H54 (cell line): ENCODE measurements at regions not wholly inside any gene's neighbourhood (a gene's known extent, or its start where the extent isn't known, plus 50 kb on each side); places are given as distances from the start of the nearest gene placed in this dataset.
"Not testable (repeated sequence)": the region's sequence is repeated elsewhere in the genome, so short reads cannot be mapped to it uniquely, and the experiment has no call there.

Experiments
- DNase-seq: peaks from one replicate; pipeline ENCODE4 v3.0.0; 2011; ENCODE audit warnings: low spot score, mixed read lengths; ENCODE audit not compliant: insufficient read length
- FAIRE-seq: peaks from 3 replicates; lab custom pipeline; 2011; peaks lifted over from hg19 to GRCh38; lab: Jason Lieb, UNC
- POLR2A ChIP-seq: IDR thresholded peaks from 2 replicates; pipeline ENCODE4 v1.6.1; 2011; ENCODE audit warnings: low read depth, mild to moderate bottlenecking, low read length

- no peak for TF ChIP-seq POLR2A
- FAIRE-seq: no peak
- no peak for DNase-seq
Measured at GRCh38 chr2:124996406-124996805, 971.3 kb downstream of the CNTNAP5 start.

DNA sequence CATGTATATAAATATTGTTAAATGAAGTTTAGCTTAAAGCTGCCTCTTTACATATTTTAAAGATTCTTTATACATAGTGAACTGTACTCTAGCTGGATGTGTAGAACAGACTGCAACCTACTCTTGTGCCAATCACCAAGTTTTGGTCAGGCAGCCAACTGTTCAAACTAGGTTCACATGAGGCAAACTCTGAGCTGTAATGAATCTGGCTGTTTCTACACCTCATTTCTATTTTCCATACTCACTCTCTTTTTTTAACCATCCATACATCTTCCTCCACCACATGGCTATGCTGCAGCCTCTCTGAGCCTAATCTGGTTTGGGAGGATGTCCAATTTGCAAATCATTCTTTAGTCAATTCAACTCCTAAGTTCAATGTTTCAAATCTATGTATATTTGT, 974.8 kb downstream of the CNTNAP5 start:
- no peak for TF ChIP-seq POLR2A
- FAIRE-seq: no peak
- no peak for DNase-seq

GRCh38 chr2:125004106-125004800, 979.2 kb downstream of the CNTNAP5 start:
- FAIRE-seq (no peak), DNase-seq (no peak)

DNA sequence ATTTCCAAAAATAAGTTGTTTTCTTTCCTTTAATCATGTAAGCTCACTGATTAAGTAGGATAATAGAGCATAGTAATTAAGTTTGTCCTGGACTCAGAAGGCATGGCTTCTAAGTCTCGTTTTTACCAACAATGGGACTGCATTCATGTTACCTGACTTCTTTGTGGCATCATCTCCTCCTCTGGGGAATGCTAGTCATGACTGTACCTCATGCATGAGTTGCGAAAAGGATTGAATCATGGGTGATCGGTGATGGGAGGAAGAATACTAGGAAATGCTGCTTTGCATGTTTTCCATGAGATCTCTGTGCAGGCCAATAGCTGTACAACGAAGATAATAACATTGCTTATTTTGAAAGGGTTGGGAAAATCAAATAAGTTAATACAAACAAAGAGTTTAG, 981.6 kb downstream of the CNTNAP5 start:
- TF ChIP-seq POLR2A: no peak
- FAIRE-seq (no peak), DNase-seq (no peak)

More at GRCh38 chr2:125004106-125004800, 979.2 kb downstream of the CNTNAP5 start:
- no peak for TF ChIP-seq POLR2A

- DNase-seq, FAIRE-seq: not testable (repeated sequence)
Measured at GRCh38 chr2:125028721-125029120, 1003.6 kb downstream of the CNTNAP5 start.

DNA sequence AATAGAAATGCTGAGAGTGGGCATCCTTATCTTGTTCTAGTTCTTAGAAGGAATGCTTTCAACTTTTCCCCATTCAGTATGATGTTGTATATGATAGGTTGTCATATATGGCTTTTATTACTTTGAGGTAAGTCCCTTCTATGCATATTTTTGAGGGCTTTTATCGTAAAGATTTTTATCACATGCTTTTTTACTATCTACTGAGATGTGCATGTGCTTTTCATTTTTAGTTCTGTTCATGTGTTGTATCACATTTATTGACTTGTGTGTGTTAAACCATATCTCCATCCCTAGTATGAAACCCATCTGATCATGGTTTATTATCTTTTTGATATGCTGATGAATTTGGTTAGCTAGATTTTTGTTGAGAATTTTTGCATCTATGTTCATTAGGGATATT, 1008.8 kb downstream of the CNTNAP5 start:
- FAIRE-seq (no peak), DNase-seq (no peak)
- TF ChIP-seq POLR2A: no peak

DNA sequence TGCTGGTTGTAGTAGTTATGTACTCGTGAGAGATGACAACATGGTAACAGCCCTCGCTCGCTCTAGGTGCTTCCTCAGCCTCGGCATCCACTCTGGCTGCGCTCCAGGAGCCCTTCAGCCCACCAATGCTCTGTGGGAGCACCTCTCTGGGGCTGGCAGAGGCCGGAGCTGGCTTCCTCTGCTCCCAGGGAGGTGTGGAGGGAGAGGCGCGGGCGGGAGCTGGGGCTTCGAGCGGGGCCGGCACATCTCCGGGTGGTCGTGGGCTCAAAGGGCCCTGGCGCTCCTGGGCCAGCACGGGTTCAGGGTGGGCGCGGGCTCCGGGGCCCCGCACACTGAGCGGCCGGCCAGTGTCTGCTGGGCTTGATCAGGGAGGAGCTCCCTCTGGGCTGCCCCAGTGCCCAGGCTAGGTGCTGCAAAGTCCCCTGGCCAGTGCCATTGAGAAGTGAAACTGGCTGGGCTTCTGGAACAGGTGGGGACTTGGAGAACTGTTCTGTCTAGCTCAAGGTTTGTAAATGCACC, 1012.1 kb downstream of the CNTNAP5 start:
- DNase-seq: no peak
- no peak for TF ChIP-seq POLR2A
- FAIRE-seq: no peak

DNA sequence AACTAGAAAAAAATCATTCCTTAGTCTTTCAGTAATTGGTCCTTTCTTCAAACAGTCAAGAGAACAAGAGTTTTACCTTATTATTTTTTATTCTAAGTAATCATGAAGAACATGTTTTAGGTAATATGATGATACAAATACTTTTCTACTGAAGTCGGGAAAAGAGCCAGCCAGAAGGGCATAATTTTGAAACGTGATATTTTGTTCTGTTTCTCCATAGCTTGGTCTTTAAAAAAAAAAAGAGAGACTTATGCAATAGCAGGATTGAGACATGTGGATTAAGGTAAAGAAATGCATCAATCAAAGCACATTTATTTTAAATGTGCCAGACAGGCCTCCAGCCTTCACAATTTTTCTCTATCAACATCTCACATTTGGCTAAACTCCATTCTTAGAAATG, 1016.8 kb downstream of the CNTNAP5 start:
- FAIRE-seq: no peak
- no peak for DNase-seq
- no peak for TF ChIP-seq POLR2A

GRCh38 chr2:125042727-125043126, 1017.6 kb downstream of the CNTNAP5 start:
- DNase-seq: no peak
- no peak for FAIRE-seq
- no peak for TF ChIP-seq POLR2A

DNA sequence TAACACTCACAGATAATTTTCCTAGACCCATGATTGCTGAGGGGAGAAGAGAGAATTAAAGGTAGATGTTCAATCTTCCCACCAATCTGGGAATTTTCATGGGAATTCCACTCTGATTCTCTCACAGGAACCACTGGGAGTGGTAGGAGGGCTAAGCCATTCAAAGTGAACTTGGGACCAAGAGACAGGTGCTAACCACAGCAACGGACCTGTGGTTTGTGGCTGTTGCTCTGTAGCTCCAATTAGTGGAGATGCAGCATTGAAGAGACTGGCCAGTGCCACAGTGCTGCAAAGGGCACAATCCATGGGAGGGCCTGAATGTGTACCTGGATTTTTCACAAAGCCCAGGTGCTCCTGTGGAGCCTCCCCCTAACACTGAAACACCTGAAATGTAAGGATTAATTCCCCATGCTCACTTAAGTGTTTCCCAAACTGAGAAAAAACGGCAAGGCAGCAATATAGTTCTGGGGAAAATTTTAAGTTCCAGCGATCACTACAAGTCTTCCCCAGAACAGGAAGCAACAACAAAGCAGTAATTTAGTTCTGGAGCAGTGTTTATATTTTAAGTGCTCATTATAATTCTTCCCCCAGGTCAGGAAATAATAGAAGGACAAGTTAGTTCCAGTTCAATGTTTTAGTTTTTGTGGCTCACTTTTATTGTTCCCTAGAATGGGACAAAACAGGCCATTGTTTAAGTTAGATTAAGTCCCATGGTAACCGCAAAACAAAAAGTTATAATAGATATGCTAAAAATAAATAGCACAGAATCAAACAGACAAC, 1045.8 kb downstream of the CNTNAP5 start:
- FAIRE-seq: no peak
- no peak for DNase-seq
- no peak for TF ChIP-seq POLR2A

DNA sequence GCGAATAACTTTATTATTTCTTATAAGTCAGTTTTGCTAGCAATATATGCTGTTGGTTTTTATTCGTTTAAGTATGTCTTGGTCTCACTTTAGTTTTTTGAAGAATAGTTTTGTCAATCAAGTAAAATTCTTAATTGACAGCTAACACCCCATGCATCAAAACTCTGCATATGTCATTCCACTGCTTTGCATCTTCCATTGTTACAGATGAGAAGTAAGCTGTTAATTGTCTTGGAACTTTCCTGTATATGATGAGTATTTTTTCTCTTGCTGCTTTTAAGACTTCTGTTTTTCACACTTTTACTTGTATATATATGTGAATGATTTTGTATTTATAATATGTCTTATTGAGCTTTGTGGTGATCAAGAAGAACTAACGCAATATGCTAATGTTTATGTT, 1048.4 kb downstream of the CNTNAP5 start:
- no peak for TF ChIP-seq POLR2A
- no peak for FAIRE-seq
- DNase-seq: no peak

- TF ChIP-seq POLR2A: no peak
- FAIRE-seq: no peak
- DNase-seq: no peak
Measured at GRCh38 chr2:125085904-125086303, 1060.8 kb downstream of the CNTNAP5 start.

DNA sequence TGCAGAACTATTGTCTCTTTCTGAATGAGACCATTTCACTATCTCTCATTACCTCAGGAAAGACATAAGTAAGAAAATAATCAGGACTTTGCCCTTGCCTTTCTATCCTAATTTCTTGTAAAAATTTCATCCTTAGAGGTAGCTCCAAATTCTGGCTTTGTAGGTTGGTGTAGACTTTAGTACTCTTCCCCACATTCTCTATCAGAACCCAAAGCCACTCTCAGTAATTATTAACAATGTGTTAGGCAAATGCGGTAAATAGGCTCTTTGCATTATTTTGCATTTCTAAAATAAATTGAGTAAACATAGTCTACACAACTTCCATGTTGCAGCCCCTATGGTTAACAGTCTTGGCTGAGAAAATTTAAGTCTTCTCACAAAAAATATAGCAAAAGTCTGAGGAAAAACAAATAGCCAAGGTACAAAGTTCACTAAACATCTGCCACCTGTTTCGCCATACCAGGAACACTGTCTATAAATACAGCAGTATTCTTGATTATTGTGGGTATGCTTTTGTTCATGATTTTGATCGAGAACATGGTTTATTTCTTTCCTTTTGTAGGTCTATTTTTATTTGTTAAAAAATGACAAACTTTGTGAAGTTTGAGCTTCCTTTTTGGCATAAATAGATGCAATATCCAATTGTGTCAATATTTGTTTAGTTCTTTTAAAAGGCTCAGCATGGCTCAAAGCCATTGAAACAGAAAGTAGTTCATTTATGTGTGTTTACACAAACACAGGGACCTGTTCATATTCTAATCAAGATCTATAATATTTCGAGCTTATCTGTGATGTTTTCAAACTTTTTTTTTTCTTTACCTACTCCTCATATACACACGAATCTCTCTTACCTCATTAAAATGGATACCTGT, 1061.5 kb downstream of the CNTNAP5 start:
- DNase-seq (no peak), FAIRE-seq (no peak)
- TF ChIP-seq POLR2A: no peak
